ENCODE measurements at regions not wholly inside any gene's neighbourhood (a gene's known extent, or its start where the extent isn't known, plus 50 kb on each side); places are given as distances from the start of the nearest gene placed in this dataset.

DNA sequence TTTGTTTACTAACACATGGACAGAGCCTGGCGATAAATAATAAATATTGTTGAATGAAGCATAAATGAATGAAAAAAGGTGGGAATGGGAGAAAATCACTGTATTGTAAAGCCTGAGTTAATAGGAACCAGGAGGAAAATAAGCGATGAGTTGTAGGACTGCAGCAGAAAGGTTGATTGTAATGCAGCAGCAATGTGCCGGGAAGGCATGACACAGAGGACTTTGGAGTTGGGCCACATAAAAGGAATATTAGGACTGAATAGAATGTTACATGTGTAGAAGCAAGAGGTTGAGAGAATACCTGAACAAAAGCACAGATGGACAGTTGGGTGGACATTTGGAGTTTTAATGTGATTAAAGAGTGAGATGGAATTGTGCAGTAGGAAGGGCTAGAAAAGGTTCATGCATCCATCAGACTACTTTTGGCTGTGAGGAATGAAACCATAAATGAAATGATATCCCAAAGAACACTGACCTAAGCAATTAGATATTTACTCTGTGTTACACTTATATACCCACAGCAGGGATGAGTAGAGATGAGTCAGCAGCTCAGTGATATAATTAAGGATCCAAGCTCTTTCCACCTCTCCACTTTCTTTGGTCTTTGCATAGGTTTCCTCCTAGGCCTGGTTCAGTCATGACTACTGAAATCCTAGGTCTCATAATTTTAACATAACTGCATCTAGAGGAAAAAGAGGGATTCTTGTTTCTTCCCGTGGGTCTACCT is 55.4 kb downstream of the CCER1 start:
- no peak for DNase-seq (ENCODE audit: low read depth)

DNA sequence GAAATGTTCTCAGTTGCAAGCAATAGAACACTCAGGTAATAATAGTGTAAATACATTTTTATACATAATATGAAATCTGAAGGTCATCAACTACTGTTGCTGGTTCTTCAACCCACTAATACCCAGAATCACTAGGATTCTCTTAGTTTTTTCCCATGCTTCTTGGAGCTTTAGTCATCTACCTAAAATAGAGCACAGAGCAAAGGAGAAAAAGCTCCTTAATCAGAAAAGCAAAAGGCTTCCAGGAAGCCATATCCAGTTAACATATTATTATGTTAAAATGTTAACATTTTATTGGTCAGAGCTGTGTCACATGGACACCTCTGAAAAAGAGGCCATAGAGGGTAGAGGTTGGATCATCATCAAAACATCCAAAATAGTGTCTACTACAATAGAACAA is 57.0 kb downstream of the CCER1 start:
- DNase-seq (ENCODE audit: low read depth) = no peak

DNA sequence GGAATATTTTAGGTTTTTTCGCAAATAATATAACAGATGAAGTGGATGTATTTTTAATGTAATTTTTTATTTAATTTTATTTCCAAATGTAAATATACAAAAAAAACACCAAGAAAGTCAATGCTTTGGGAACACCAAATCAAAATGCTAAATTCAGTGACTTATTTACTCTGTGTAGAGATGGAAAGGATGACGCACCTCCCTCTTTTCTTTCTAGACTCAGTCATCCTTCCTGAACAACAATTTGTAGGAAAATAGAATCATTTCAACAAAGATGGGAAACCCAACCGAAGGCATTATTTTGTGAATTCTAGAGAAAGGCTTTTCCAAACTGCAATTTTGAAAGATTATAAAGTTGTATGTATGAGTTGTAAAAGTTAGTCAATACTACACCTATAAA is 57.7 kb downstream of the CCER1 start:
- no peak for DNase-seq (ENCODE audit: low read depth)

DNA sequence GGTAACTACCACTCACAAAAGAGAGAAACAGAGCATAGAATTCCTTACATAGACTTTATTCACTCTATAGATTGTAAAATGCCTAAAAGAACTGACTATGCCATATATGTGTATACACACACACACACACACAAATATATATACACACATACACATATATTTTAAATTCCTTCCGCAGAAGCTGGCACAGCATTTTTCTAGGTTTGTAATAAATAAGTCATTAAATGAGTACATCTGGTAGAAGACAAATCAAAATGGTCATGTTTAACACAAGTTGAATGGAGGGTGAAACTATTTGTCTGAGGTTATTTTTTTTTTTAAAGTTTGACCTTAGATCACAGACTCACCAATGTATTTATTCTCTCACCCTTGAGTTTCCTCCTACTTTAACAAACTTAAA is 58.2 kb downstream of the CCER1 start:
- no peak for DNase-seq (ENCODE audit: low read depth)

DNA sequence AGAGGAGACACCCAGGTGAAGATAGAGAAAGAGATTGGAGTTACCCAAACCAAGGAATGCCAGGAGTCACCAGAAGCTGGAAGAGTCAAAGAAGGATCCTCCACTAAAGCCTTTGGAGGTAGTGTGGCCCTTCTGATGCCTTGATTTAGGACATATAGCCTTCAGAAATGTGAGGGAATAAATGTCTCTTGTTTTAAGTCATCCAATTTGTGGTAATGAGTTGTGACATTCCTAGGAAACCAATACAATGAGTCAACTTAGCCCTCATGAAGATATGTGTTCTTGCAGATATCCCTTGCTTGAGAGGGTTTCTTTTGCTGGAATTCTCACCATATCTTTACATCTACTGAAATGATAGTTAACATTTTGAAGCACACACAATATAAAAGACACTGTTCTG is 58.8 kb downstream of the CCER1 start:
- DNase-seq (ENCODE audit: low read depth) = no peak

DNA sequence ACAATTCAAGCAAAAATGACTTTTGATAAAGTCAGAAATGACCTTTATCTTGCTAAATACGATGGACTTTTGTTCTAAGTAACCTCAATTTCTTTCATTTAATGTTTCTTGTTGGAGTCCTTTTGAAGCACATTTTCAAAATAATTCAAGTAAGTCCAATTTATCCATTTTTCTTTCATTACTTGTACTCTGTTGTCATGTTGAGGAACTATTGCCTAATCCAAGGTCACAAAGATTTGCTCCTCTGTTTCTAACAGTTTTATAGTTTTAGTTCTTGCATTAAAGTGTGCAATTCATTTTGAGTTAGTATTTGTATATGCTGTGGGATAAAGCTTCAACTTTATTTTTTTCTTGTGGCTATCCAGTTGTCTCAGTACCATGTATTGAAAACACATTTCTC is 66.7 kb downstream of the CCER1 start:
- no peak for DNase-seq (ENCODE audit: low read depth)

DNA sequence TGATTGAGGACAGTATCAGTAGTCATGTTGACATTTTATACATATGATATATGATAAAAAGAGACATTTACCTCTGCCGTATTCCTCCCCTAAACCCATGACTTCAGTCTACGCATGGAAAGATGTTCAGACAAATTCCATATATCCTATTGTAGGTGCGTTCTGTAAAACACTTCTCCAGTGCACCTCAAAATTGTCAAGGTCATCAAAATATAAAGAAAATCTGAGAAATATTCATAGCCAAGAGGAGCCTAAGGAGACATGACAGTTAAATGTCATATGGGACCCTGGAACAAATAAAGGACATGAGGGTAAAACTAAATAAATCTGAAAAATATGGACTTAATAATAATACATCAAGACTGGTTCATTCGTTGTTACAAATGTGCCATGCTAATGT is 71.5 kb downstream of the CCER1 start:
- no peak for DNase-seq (ENCODE audit: low read depth)

DNA sequence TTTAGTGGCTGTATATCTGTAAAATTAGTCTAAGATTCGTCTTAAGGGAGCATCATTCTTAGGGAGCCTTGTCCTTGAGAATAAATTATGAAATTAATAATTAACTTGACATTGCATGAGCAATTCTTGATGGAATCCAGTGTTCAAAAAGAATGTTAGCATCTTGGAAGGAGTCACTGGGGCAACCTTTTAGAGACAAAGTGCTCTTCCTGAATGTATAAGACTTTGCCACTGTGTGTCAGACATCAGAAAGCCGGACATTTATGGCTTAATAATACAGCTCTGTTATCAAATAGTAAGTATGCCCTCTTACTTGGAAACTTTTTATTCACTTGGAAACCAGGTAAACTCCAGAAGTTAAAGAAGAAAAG is 83.3 kb downstream of the CCER1 start:
- no peak for DNase-seq (ENCODE audit: low read depth)

DNA sequence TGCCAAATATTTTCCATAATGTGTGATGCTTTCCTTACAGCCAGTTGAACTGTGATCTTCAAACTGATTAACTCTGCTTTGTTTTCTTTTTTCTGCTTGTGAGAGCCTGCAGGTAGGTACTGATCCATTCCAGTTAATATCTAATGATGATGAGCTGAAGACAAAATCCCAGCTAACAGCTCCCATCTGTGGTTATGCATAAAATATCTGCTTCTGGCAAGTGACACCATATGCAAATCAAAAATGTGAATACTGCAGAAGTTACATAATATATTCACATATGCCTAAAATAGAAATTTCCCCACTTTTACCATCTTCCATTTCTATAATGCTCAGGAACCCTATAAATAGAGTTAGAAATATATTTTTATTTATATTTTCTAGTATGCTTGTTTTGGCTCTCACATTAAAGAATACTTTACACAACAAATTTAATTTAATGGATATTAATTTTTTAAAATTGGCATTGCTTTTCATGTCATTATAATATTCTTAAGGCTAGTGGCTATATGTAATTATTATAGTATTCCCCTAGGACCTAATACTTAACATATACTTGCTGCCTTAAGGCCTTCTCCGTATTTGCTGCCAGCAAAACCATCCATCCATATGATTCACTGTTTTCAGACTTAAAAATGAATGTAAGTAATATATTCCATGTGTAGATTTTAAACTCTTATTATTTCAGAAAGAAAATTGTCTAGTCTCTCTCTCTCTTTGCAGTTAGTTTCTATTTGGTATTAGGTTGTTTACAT is 83.8 kb downstream of the CCER1 start:
- DNase-seq (ENCODE audit: low read depth) = no peak

DNA sequence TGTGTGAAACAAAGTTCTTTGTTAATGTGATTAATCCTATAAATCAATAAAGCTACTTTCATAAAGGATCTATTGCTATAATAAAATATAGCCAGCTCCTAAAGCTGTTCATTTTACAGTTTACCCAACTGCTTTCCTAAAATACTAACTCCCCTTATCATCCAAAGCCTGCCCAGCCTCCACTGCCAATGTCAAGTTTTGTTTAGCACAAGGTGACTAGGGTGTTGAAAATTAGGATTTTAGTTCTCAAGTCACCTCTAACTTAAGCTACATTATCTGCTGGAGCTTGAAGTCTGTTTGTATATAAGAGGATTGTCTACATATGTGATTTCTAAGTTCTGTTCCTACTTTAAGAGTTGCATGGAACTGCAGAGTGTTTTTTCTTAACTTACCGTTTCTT is 86.3 kb downstream of the CCER1 start:
- DNase-seq (ENCODE audit: low read depth) = no peak

DNA sequence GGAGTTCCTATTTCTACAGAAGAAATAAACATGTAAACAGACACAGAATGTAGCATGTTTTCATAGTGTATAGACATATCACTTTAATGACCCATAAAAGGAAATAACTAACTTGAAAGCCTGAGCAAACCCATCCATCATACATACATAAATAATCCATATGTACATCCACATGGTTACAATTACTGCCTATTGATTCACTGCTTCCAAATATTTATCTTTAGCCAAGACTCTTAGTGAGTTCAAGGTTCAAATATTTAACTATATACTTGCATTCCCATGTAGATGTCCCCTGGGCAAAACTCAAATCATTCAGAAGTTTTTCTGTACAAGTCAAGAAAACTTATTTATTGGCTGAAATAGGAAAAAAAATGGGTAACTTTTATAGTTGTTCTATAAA is 95.4 kb downstream of the CCER1 start:
- no peak for DNase-seq (ENCODE audit: low read depth)

DNA sequence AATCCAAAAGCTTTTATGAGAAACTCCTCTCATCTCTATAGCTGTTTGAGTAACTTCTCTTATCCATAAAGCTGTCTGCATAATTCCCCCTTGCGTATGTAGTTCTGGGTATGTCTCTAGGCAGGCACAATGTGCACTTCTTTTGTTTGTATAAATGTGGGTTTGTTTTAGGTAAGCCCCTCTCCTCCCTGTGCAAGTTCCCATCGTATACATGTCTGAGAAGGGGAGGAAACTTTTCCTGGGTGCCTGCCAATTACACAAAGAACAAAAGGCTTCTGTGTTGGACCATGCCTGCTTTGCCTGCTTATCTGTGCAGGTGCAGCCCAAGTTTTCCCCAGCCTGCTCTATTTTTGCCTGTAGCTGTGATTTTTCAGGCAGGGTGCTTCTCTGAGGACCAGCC is 96.7 kb downstream of the CCER1 start:
- no peak for DNase-seq (ENCODE audit: low read depth)

DNA sequence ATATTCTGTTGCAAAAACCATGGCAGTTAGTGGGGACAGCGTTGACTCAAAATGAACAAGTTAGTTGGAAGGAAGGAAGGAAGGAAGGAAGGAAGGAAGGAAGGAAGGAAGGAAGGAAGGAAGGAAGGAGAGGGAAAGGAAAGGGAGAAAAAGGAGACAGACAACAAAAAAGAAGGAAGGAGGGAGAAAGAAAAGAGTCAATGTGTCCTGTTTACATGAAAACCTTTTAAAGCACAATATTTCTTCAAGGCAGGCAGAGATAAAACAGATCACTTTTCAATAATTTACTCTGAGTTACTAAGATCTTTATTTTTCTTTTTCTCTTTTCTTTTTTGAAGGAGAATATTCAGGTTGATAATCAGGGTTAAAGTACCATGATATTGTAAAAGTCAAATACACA is 99.4 kb downstream of the CCER1 start:
- DNase-seq (ENCODE audit: low read depth) = no peak

DNA sequence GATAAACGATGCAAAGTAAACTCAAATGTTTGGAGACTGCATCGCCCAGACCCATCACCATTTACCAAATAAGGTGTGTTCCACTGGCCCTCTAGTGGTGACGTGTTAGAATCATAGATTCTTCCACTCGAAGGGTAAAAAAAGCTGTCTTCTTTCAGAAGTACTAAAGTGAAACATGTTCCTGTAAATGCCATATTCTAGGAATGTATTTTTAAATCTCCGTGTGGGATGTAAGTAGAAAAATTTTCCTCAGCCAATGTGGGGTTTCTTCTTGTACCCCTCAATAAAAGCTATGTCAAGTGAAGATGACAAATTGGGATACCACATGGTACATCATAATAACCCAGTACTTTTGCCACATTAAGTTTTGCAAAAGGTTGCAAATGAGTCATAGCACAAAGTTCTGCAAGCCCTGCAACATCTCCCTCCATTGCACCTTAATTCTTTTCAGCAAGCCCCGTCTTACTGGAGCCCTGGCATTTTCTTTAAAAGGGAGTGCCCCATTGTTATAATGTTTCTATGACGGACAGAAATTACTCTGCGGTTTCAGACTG is 100.8 kb downstream of the CCER1 start:
- no peak for DNase-seq (ENCODE audit: low read depth)

DNA sequence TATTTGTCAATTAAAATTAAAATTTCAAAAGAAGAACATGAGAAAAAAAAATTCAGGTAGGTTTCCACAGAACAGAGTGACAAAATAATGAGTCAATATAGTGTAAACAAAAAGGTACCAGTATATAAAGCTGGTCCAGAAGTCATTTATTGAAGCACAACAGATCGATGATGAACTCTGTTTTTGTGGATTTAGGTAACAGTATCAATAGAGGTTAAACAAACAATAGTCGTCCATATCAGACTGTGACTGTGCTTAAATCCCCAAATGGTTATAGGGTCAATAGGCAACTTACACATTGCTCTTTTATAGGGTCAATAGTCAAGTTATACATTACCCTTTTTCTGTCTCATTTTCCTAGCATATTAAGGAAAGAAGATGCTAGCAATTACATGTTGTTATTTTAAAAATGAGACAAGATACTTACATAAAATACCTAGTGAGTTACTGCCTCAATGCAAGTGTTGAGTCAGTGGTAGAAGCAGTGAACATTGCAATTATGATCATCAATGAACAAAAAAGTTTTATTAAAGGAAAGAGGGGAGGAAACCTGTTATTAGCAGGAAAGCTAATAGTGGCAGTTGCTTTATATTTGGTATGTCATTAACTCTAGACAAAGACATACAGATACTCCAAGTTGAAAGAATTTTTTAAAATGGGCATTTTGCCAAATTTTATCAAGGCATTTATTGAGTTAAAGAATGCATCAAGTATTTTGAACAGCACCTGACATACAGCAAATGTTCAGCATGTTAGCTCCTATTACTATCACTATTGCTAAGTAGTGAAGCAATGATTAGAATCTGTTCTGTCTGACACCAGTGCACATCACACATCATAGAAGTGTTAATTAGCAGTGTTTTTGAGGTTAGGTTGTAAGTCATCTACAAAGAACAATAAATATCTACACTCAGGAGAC is 102.9 kb downstream of the CCER1 start:
- DNase-seq (ENCODE audit: low read depth) = no peak

DNA sequence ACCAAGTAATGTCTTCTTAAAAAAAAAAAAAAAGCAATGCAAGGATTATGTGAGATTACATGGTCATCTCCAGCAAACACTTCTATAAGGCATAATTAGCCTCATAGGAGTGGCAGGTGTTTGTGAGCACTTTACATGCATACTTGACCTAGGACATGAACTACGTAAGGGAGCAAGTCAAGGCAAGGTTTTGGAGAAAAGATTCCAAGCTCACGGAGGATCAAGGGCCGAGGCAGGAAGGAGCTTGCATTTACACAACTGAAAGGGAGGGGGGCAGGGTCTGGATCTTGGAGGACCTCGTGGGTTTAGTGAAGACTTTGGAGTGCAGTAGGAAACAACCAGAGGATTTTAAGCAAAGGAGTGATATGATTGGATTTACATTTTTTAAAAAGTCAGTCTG is 112.5 kb downstream of the CCER1 start:
- DNase-seq (ENCODE audit: low read depth) = no peak

DNA sequence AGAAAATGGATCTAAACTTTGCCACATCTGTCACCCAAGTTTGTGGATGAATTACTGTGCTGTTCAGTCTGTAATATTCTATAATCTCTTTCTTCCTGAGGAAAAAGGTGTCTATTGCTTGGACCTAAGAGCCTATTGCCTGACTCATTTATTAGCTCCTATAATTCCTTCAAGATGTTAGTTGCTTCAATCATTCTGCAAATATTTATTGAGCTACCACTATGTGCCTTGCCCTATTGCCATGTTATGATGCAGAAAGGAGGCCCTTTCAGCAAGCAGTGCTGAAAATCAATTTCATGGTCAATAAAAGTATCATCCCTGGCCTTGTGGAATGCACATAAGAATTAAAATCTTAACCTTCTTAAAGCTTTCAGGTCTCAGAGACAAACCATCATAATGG is 113.6 kb downstream of the CCER1 start:
- no peak for DNase-seq (ENCODE audit: low read depth)

DNA sequence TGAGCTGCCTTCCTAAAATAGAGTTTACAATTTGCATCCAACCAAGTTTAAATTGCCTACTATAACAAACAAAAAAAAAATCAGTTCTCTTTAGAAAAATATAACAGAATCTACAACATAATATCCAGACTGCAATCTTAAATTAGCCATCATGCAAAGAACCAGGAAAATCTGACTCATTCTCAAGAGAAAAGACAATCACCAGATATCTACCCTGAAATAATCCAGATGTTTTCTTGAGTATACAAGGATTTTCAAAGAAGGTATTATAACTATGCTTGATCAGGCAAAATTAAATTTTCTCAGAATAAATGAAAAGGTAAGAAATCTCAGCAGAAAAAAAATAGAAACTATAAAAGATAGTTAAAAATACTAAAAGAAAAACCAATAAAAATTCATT is 115.6 kb downstream of the CCER1 start:
- DNase-seq (ENCODE audit: low read depth) = no peak

DNA sequence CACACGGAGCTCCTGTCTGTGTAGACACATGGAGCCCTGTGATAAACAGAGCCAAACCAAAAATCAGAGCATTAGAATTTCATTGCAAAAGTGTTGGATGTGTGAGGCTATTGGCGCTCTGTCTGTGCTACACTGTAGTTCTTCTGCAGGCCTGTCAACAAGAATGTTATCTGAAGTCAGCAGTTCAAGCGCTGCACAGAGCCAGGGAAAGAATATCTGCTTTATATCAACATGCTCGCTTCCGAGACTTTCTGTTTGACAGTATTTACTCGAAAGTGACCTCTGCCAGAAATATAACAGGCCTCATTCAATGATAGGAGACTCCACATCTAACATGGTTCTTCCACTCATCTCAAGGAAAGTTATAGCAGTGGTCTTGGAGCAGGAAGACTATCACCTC is 118.3 kb downstream of the CCER1 start:
- DNase-seq (ENCODE audit: low read depth) = no peak

DNA sequence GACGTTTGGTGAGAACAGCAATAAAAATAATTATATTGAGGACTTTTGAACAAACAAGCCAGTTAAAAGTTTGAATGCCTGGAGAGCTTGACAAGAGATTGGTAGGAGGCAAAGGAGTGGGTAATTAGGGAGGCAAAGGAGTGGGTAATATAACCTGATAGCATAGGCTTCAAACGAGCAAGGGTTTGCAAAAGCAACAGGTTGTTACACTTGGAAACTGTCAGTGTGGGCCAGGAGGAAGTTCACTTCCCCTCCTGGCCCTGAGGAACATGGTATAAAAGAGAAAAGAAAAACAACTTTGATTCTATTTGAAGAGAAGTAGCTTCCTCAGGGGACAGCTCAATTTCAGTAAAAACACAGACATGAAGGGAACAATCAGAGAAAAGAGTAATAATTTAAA is 121.7 kb downstream of the CCER1 start:
- no peak for DNase-seq (ENCODE audit: low read depth)

DNA sequence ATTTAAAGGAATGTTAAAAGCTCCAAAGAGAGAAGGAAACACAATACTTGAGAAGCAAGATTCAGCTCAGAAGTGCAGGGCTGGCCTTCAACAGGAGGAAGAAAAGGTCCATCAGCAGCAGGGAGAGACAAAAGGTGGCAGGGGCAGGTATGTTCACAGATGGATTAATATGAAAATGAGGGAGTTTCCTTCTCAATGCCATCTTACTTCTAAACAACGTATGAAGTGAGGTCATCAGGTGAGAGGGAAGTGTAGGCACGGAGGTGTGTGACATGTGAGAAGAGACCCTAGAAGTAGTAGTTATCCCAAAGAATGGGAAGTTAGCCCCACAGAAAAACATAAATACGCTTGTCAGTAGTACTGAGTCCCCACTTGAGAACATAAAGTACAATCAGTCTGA is 122.5 kb downstream of the CCER1 start:
- DNase-seq (ENCODE audit: low read depth) = no peak

DNA sequence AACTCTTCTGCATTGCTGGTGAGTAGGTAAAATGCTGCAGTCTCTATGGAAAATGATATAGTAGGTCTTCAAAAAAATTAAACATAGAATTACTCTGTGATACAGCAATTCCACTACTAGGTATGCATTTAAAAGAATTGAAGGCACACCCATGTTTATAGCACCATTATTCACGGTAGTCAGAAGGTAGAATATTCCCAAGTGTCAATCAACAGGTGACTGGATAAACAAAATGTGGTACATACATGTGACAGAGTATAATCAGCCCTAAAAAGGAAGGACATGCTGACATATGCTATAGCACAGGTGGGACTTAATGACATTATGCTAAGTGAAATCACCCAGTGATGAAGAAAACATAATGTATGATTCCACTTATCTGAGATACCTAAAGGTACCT is 123.3 kb downstream of the CCER1 start:
- DNase-seq (ENCODE audit: low read depth) = no peak

DNA sequence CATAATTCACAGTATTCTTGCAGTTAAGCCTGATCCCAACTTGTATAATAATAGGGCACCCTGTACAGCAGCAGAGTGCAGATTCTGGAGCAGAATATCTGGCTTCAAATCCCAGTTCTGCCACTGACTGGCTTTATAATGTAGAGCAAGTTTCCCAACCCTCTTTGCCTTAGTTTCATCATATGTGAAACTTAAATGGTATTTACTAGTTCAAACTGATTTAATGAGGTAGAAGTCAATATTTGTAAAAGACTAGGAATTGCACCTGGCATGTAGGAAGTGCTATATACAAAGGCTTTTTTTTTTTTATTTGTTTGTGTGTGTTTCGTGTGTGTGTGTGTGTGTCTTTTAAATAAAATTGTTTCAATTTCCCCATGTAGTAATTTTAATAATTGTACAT is 125.9 kb downstream of the CCER1 start:
- no peak for DNase-seq (ENCODE audit: low read depth)
